Hematopoietic multipotent progenitor cell treated with erythropoietin and hydrocortisone succinate and interleukin-3 and kit ligand, for 6 days (in vitro differentiated cells): ENCODE measurements at regions not wholly inside any gene's neighbourhood (a gene's known extent, or its start where the extent isn't known, plus 50 kb on each side); places are given as distances from the start of the nearest gene placed in this dataset.

Source experiments
- DNase-seq: peaks from one replicate; pipeline ENCODE4 v3.0.0-alpha.2; 2015

- DNase-seq: no peak
Observed at GRCh38 chr12:77488041-77488620, 342.6 kb upstream of the NAV3 start.

- no peak for DNase-seq
Observed at GRCh38 chr12:77486872-77487271, 343.8 kb upstream of the NAV3 start.

- no peak for DNase-seq
Observed at GRCh38 chr12:77485961-77486854, 344.5 kb upstream of the NAV3 start.

- DNase-seq: no peak
Observed at GRCh38 chr12:77481687-77482086, 349.0 kb upstream of the NAV3 start.

GRCh38 chr12:77477907-77478533, 352.7 kb upstream of the NAV3 start:
- no peak for DNase-seq

GRCh38 chr12:77471801-77472200, 358.9 kb upstream of the NAV3 start:
- no peak for DNase-seq

GRCh38 chr12:77469578-77470333, 360.9 kb upstream of the NAV3 start:
- no peak for DNase-seq

GRCh38 chr12:77442633-77443032, 377.3 kb upstream of the E2F7 start:
- no peak for DNase-seq

- DNase-seq: no peak
Observed at GRCh38 chr12:77439749-77440148, 374.4 kb upstream of the E2F7 start.

- no peak for DNase-seq
Observed at GRCh38 chr12:77438644-77439043, 373.3 kb upstream of the E2F7 start.

- no peak for DNase-seq
Observed at GRCh38 chr12:77437206-77437605, 371.8 kb upstream of the E2F7 start.

- DNase-seq: no peak
Observed at GRCh38 chr12:77435446-77436091, 370.2 kb upstream of the E2F7 start.

GRCh38 chr12:77433799-77434198, 368.4 kb upstream of the E2F7 start:
- no peak for DNase-seq

- no peak for DNase-seq
Observed at GRCh38 chr12:77429426-77429825, 364.1 kb upstream of the E2F7 start.

GRCh38 chr12:77421152-77421551, 355.8 kb upstream of the E2F7 start:
- DNase-seq: no peak

- no peak for DNase-seq
Observed at GRCh38 chr12:77409551-77409950, 344.2 kb upstream of the E2F7 start.

- no peak for DNase-seq
Observed at GRCh38 chr12:77407931-77408330, 342.6 kb upstream of the E2F7 start.

- DNase-seq: no peak
Observed at GRCh38 chr12:77406219-77406905, 341.0 kb upstream of the E2F7 start.

GRCh38 chr12:77402716-77403115, 337.3 kb upstream of the E2F7 start:
- DNase-seq: no peak

- no peak for DNase-seq
Observed at GRCh38 chr12:77401770-77402081, 336.4 kb upstream of the E2F7 start.

- no peak for DNase-seq
Observed at GRCh38 chr12:77401064-77401769, 335.8 kb upstream of the E2F7 start.
